GM12864 (cell line): ENCODE measurements at regions not wholly inside any gene's neighbourhood (a gene's known extent, or its start where the extent isn't known, plus 50 kb on each side); places are given as distances from the start of the nearest gene placed in this dataset.
"Not testable (repeated sequence)": the region's sequence is repeated elsewhere in the genome, so short reads cannot be mapped to it uniquely, and the experiment has no call there.

Experiments
- DNase-seq: peaks from one replicate; pipeline ENCODE4 v3.0.0-alpha.2; 2011; ENCODE audit warnings: low read depth
- H3K4me3 ChIP-seq: 2 replicates; pipeline ENCODE4 v1.5.1; 2011; ENCODE audit warnings: mild to moderate bottlenecking, low read depth, low read length, control low read depth
- CTCF ChIP-seq: IDR thresholded peaks from 2 replicates; pipeline ENCODE4 v1.5.1; 2011; ENCODE audit warnings: low read depth, mild to moderate bottlenecking, moderate library complexity, low read length, control low read depth, inconsistent platforms; ENCODE audit errors: missing control alignments

- no peak for DNase-seq
- no peak overlapping the region for H3K4me3 ChIP-seq
- TF ChIP-seq CTCF, result no peak
Measured at GRCh38 chrX:66988331-66988730, 349.5 kb upstream of the EDA2R start.

- no peak overlapping the region for H3K4me3 ChIP-seq
- DNase-seq, result no peak
- TF ChIP-seq CTCF, result no peak
Measured at GRCh38 chrX:66961665-66962064, 322.8 kb upstream of the EDA2R start.

GRCh38 chrX:66931713-66932112, 292.8 kb upstream of the EDA2R start:
- H3K4me3 ChIP-seq, result no peak overlapping the region

GRCh38 chrX:66930516-66930915, 291.6 kb upstream of the EDA2R start:
- not testable (repeated sequence) for H3K4me3 ChIP-seq, DNase-seq

More at GRCh38 chrX:66931713-66932112, 292.8 kb upstream of the EDA2R start:
- no peak for TF ChIP-seq CTCF
- DNase-seq, result no peak

GRCh38 chrX:66920296-66920695, 281.4 kb upstream of the EDA2R start:
- DNase-seq, result no peak
- H3K4me3 ChIP-seq, result no peak overlapping the region
- no peak for TF ChIP-seq CTCF

- H3K4me3 ChIP-seq, result no peak overlapping the region
- DNase-seq, result no peak
- no peak for TF ChIP-seq CTCF
Measured at GRCh38 chrX:66919280-66919832, 280.5 kb upstream of the EDA2R start.

- H3K4me3 ChIP-seq, result no peak overlapping the region
- no peak for DNase-seq
- no peak for TF ChIP-seq CTCF
Measured at GRCh38 chrX:66918511-66918910, 279.6 kb upstream of the EDA2R start.
